GM06990 (cell line): ENCODE measurements at regions not wholly inside any gene's neighbourhood (a gene's known extent, or its start where the extent isn't known, plus 50 kb on each side); places are given as distances from the start of the nearest gene placed in this dataset.

Source experiments
- DNase-seq: peaks from one replicate; pipeline ENCODE4 v3.0.0-alpha.2; 2011; ENCODE audit not compliant: insufficient read length; ENCODE audit errors: extremely low read depth
- H3K27me3 ChIP-seq: replicated peaks from 2 replicates; pipeline ENCODE4 v1.6.0; 2011; ENCODE audit warnings: low read length; ENCODE audit not compliant: control insufficient read depth, insufficient read depth
- H3K36me3 ChIP-seq: 2 replicates; pipeline ENCODE4 v1.5.1; 2011; ENCODE audit warnings: low read length; ENCODE audit not compliant: control insufficient read depth, insufficient read depth
- H3K4me3 ChIP-seq: replicated peaks from 2 replicates; pipeline ENCODE4 v1.5.1; 2011; ENCODE audit warnings: low read depth, mild to moderate bottlenecking, control low read depth, low read length
- CTCF ChIP-seq: IDR thresholded peaks from 2 replicates; pipeline ENCODE4 v1.5.1; 2011; ENCODE audit warnings: low read length, control low read depth, mild to moderate bottlenecking, inconsistent platforms; ENCODE audit not compliant: insufficient read depth, poor library complexity, severe bottlenecking

GRCh38 chr12:61781021-61781581, 479.1 kb upstream of the USP15 start:
- no peaks in the 10 kb centered on the region for H3K27me3 ChIP-seq
- H3K4me3 ChIP-seq, result no peak overlapping the region
- no peak for DNase-seq
- TF ChIP-seq CTCF, result no peak
- no peaks in the 10 kb centered on the region for H3K36me3 ChIP-seq

GRCh38 chr12:61796846-61797245, 463.4 kb upstream of the USP15 start:
- no peaks in the 10 kb centered on the region for H3K27me3 ChIP-seq
- H3K36me3 ChIP-seq, result no peaks in the 10 kb centered on the region
- H3K4me3 ChIP-seq, result no peak overlapping the region
- no peak for TF ChIP-seq CTCF
- no peak for DNase-seq

- Histone ChIP-seq H3K27me3 (no peaks in the 10 kb centered on the region), H3K4me3 (no peak overlapping the region), H3K36me3 (no peaks in the 10 kb centered on the region)
- TF ChIP-seq CTCF, result no peak
- DNase-seq, result no peak
Observed at GRCh38 chr12:61797266-61797665, 462.9 kb upstream of the USP15 start.

GRCh38 chr12:61798778-61799177, 461.4 kb upstream of the USP15 start:
- no peaks in the 10 kb centered on the region for H3K36me3 ChIP-seq
- H3K27me3 ChIP-seq, result no peaks in the 10 kb centered on the region
- H3K4me3 ChIP-seq, result no peak overlapping the region
- TF ChIP-seq CTCF, result no peak
- no peak for DNase-seq

- no peak for DNase-seq
- H3K36me3 ChIP-seq, result no peaks in the 10 kb centered on the region
- no peak overlapping the region for H3K4me3 ChIP-seq
- no peaks in the 10 kb centered on the region for H3K27me3 ChIP-seq
- no peak for TF ChIP-seq CTCF
Observed at GRCh38 chr12:61804301-61804700, 455.9 kb upstream of the USP15 start.

- H3K36me3 ChIP-seq, result no peaks in the 10 kb centered on the region
- TF ChIP-seq CTCF, result no peak
- no peaks in the 10 kb centered on the region for H3K27me3 ChIP-seq
- no peak overlapping the region for H3K4me3 ChIP-seq
- DNase-seq, result no peak
Observed at GRCh38 chr12:61808856-61809255, 451.3 kb upstream of the USP15 start.
